ENCODE measurements at regions not wholly inside any gene's neighbourhood (a gene's known extent, or its start where the extent isn't known, plus 50 kb on each side); places are given as distances from the start of the nearest gene placed in this dataset.

GRCh38 chr4:111681270-111681669 lies 464.0 kb upstream of the FAM241A start:
- ATAC-seq (ENCODE audit: poor library complexity) (no peak), DNase-seq (no peak)
- intact Hi-C loops (cut with DNase I): no loop called here

- ATAC-seq (ENCODE audit: poor library complexity) (no peak), DNase-seq (no peak)
- intact Hi-C loops (cut with DNase I): no loop called here
Observed at GRCh38 chr4:111681751-111682150, 463.5 kb upstream of the FAM241A start.

- intact Hi-C loops (cut with DNase I): no loop called here
- DNase-seq (no peak), ATAC-seq (ENCODE audit: poor library complexity) (no peak)
Observed at GRCh38 chr4:111685205-111685604, 460.0 kb upstream of the FAM241A start.

- DNase-seq: no peak
- intact Hi-C loops (cut with DNase I): no loop called here
- peak; percentile 62 for ATAC-seq (ENCODE audit: poor library complexity)
Observed at GRCh38 chr4:111689214-111689613, 456.0 kb upstream of the FAM241A start.

GRCh38 chr4:111689731-111690130 lies 455.5 kb upstream of the FAM241A start:
- no peak for ATAC-seq (ENCODE audit: poor library complexity)
- no peak for DNase-seq
- intact Hi-C loops (cut with DNase I): no loop called here

GRCh38 chr4:111693758-111694157 lies 451.5 kb upstream of the FAM241A start:
- ATAC-seq (ENCODE audit: poor library complexity): no peak
- intact Hi-C loops (cut with DNase I): no loop called here
- no peak for DNase-seq

- intact Hi-C loops (cut with DNase I): no loop called here
- ATAC-seq (ENCODE audit: poor library complexity): no peak
Observed at GRCh38 chr4:111695677-111696076, 449.6 kb upstream of the FAM241A start.

GRCh38 chr4:111696505-111696904 lies 448.7 kb upstream of the FAM241A start:
- ATAC-seq (ENCODE audit: poor library complexity) (no peak), DNase-seq (no peak)
- intact Hi-C loops (cut with DNase I): no loop called here

More at GRCh38 chr4:111695677-111696076, 449.6 kb upstream of the FAM241A start:
- no peak for DNase-seq

GRCh38 chr4:111697176-111697942 lies 447.9 kb upstream of the FAM241A start:
- no peak for DNase-seq
- intact Hi-C loops (cut with DNase I): no loop called here
- no peak for ATAC-seq (ENCODE audit: poor library complexity)

GRCh38 chr4:111698361-111698760 lies 446.9 kb upstream of the FAM241A start:
- intact Hi-C loops (cut with DNase I): no loop called here
- DNase-seq: no peak
- no peak for ATAC-seq (ENCODE audit: poor library complexity)

- ATAC-seq (ENCODE audit: poor library complexity) (no peak), DNase-seq (no peak)
- intact Hi-C loops (cut with DNase I): no loop called here
Observed at GRCh38 chr4:111699165-111699564, 446.1 kb upstream of the FAM241A start.

GRCh38 chr4:111701102-111701501 lies 444.2 kb upstream of the FAM241A start:
- ATAC-seq (ENCODE audit: poor library complexity) (no peak), DNase-seq (no peak)
- intact Hi-C loops (cut with DNase I): no loop called here

- DNase-seq: no peak
- intact Hi-C loops (cut with DNase I): no loop called here
- no peak for ATAC-seq (ENCODE audit: poor library complexity)
Observed at GRCh38 chr4:111707491-111707890, 437.8 kb upstream of the FAM241A start.

GRCh38 chr4:111712093-111712677 lies 433.1 kb upstream of the FAM241A start:
- intact Hi-C loops (cut with DNase I): no loop called here
- no peak for ATAC-seq (ENCODE audit: poor library complexity)
- no peak for DNase-seq

GRCh38 chr4:111713276-111713675 lies 432.0 kb upstream of the FAM241A start:
- intact Hi-C loops (cut with DNase I): no loop called here
- DNase-seq (no peak), ATAC-seq (ENCODE audit: poor library complexity) (no peak)

GRCh38 chr4:111717921-111718320 lies 427.3 kb upstream of the FAM241A start:
- DNase-seq (no peak), ATAC-seq (ENCODE audit: poor library complexity) (no peak)
- intact Hi-C loops (cut with DNase I): no loop called here

GRCh38 chr4:111718763-111719559 lies 426.3 kb upstream of the FAM241A start:
- DNase-seq (no peak), ATAC-seq (ENCODE audit: poor library complexity) (no peak)
- intact Hi-C loops (cut with DNase I): no loop called here

GRCh38 chr4:111720866-111721265 lies 424.4 kb upstream of the FAM241A start:
- DNase-seq (no peak), ATAC-seq (ENCODE audit: poor library complexity) (no peak)
- intact Hi-C loops (cut with DNase I): no loop called here

- intact Hi-C loops (cut with DNase I): no loop called here
- DNase-seq: no peak
- no peak for ATAC-seq (ENCODE audit: poor library complexity)
Observed at GRCh38 chr4:111722213-111722720, 423.0 kb upstream of the FAM241A start.

GRCh38 chr4:111736516-111736915 lies 408.7 kb upstream of the FAM241A start:
- intact Hi-C loops (cut with DNase I): no loop called here
- DNase-seq: no peak
- no peak for ATAC-seq (ENCODE audit: poor library complexity)
